ENCODE measurements at regions not wholly inside any gene's neighbourhood (a gene's known extent, or its start where the extent isn't known, plus 50 kb on each side); places are given as distances from the start of the nearest gene placed in this dataset.

DNA sequence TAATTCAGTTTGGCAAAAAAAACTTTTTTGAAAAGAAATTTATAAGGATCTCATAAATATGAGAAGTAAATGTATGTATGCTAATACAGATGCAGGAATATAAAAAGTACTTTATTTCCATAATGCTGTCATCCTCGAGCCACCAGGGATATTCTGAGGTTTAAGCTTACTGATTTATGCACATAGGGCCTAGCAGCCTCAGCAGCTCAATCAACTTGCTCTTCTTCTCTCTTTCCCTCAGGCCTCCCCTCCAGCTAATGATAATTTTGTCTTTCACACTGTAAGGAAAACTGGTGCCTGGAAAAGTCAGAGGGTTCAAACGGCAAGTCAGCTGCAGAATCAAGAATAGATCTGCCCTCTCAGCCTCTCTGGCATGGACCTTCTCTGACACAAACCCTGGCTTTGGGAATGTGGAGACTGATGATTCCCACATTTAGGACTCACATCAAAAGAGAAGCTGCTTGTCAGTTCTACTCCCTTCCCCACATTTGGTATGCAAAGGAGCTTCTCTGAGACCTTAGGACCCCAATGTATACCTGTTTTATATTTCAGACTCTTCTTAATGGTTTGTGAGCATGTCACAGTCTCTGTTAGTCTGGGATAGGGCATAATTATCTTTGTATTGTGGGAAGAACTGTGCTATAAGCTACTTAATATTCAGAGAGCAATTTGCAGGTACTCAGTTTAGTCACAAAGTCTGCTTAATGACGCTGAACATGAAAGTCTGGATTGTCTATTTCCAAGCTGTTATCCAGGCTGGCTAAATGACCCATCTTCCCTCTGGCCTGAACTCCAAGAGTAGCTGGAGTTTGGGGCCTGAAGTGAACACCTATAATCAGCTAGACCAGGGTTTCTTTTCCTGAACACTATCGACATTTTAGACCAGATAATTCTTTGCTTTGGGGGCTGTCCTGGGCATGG, 52.1 kb upstream of the DIPK1A start:
- Histone ChIP-seq H3K4me3 (ENCODE audit: low read depth in 1 of 3, low read length in 3 of 3) (no peak overlapping the region), H3K4me1 (ENCODE audit: control insufficient read depth in 3 of 3, insufficient read depth in 2 of 3, low read depth in 1 of 3, low read length in 2 of 3) (no peaks in the 10 kb centered on the region), H3K27ac (ENCODE audit: low read depth in 1 of 3, low read length in 2 of 3) (no peak overlapping the region), H3K9me3 (ENCODE audit: control insufficient read depth in 2 of 2, insufficient read depth in 1 of 2, low read depth in 1 of 2, low read length in 1 of 2) (no peaks in the 10 kb centered on the region), H3K36me3 (ENCODE audit: control insufficient read depth in 3 of 3, insufficient read depth in 2 of 3, low read depth in 1 of 3, low read length in 3 of 3) (no peaks in the 10 kb centered on the region), H3K27me3 (ENCODE audit: control insufficient read depth in 3 of 3, insufficient read depth in 3 of 3, low read length in 3 of 3) (no peaks in the 10 kb centered on the region)
- DNase-seq (no peak), FAIRE-seq (no peak)
- WGBS, 3 donors = 73 to 82% (median 78%) methylated on average over 4 of the region's 4 CpGs

- Histone ChIP-seq H3K4me1 (ENCODE audit: control insufficient read depth in 3 of 3, insufficient read depth in 2 of 3, low read depth in 1 of 3, low read length in 2 of 3) (no peaks in the 10 kb centered on the region), H3K9me3 (ENCODE audit: control insufficient read depth in 2 of 2, insufficient read depth in 1 of 2, low read depth in 1 of 2, low read length in 1 of 2) (no peaks in the 10 kb centered on the region), H3K36me3 (ENCODE audit: control insufficient read depth in 3 of 3, insufficient read depth in 2 of 3, low read depth in 1 of 3, low read length in 3 of 3) (no peaks in the 10 kb centered on the region), H3K4me3 (ENCODE audit: low read depth in 1 of 3, low read length in 3 of 3) (no peak overlapping the region), H3K27me3 (ENCODE audit: control insufficient read depth in 3 of 3, insufficient read depth in 3 of 3, low read length in 3 of 3) (no peaks in the 10 kb centered on the region), H3K27ac (ENCODE audit: low read depth in 1 of 3, low read length in 2 of 3) (no peak overlapping the region)
- DNase-seq = no peak
- WGBS, 3 donors = 54 to 69% (median 63%) methylated on average over 2 of the region's 2 CpGs
- FAIRE-seq = no peak
Observed at GRCh38 chr1:93014168-93014567, 52.9 kb upstream of the DIPK1A start.

- no peaks in the 10 kb centered on the region for H3K27me3 ChIP-seq (ENCODE audit: control insufficient read depth in 3 of 3, insufficient read depth in 3 of 3, low read length in 3 of 3)
- no peaks in the 10 kb centered on the region for H3K36me3 ChIP-seq (ENCODE audit: control insufficient read depth in 3 of 3, insufficient read depth in 2 of 3, low read depth in 1 of 3, low read length in 3 of 3)
- H3K9me3 ChIP-seq (ENCODE audit: control insufficient read depth in 2 of 2, insufficient read depth in 1 of 2, low read depth in 1 of 2, low read length in 1 of 2) = no peaks in the 10 kb centered on the region
- WGBS, 3 donors = 51 to 69% (median 56%) methylated on average over 2 of the region's 2 CpGs
- no peak overlapping the region for H3K4me3 ChIP-seq (ENCODE audit: low read depth in 1 of 3, low read length in 3 of 3)
- DNase-seq = no peak
- FAIRE-seq = no peak
- no peak overlapping the region for H3K27ac ChIP-seq (ENCODE audit: low read depth in 1 of 3, low read length in 2 of 3)
- no peaks in the 10 kb centered on the region for H3K4me1 ChIP-seq (ENCODE audit: control insufficient read depth in 3 of 3, insufficient read depth in 2 of 3, low read depth in 1 of 3, low read length in 2 of 3)
Observed at GRCh38 chr1:93015590-93015989, 54.3 kb upstream of the DIPK1A start.

DNA sequence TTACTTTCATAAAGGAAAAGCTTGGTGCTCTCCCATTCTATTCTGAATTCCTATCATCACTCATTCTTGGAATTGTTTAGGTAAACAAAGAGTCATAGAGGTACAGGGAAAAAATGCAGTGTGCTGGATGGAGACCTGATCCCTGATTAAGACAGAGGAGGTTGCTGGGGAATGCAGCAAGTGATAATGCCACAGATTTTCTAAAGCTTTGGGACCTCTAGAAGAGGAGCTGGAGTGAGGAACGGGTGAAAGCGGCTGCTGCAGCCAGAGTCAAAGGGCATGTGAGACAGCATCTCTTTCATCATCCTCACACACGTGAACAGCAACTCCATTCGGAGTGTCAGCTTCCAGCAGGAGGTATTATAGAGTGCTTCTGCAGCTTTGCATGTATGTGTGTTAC, 54.9 kb upstream of the DIPK1A start:
- WGBS, 3 donors = 28 to 52% (median 39%) methylated on average over 4 of the region's 4 CpGs
- Histone ChIP-seq H3K36me3 (ENCODE audit: control insufficient read depth in 3 of 3, insufficient read depth in 2 of 3, low read depth in 1 of 3, low read length in 3 of 3) (no peaks in the 10 kb centered on the region), H3K4me3 (ENCODE audit: low read depth in 1 of 3, low read length in 3 of 3) (no peak overlapping the region), H3K9me3 (ENCODE audit: control insufficient read depth in 2 of 2, insufficient read depth in 1 of 2, low read depth in 1 of 2, low read length in 1 of 2) (no peaks in the 10 kb centered on the region), H3K4me1 (ENCODE audit: control insufficient read depth in 3 of 3, insufficient read depth in 2 of 3, low read depth in 1 of 3, low read length in 2 of 3) (no peaks in the 10 kb centered on the region), H3K27ac (ENCODE audit: low read depth in 1 of 3, low read length in 2 of 3) (no peak overlapping the region), H3K27me3 (ENCODE audit: control insufficient read depth in 3 of 3, insufficient read depth in 3 of 3, low read length in 3 of 3) (no peaks in the 10 kb centered on the region)
- no peak for FAIRE-seq
- DNase-seq = peak in 1 of 2 donors; percentile 28

GRCh38 chr1:93021539-93022134, 57.4 kb upstream of the MTF2 start:
- no peak overlapping the region for H3K4me3 ChIP-seq (ENCODE audit: low read depth in 1 of 3, low read length in 3 of 3)
- no peaks in the 10 kb centered on the region for H3K36me3 ChIP-seq (ENCODE audit: control insufficient read depth in 3 of 3, insufficient read depth in 2 of 3, low read depth in 1 of 3, low read length in 3 of 3)
- H3K27ac ChIP-seq (ENCODE audit: low read depth in 1 of 3, low read length in 2 of 3) = no peak overlapping the region
- no peaks in the 10 kb centered on the region for H3K27me3 ChIP-seq (ENCODE audit: control insufficient read depth in 3 of 3, insufficient read depth in 3 of 3, low read length in 3 of 3)
- H3K9me3 ChIP-seq (ENCODE audit: control insufficient read depth in 2 of 2, insufficient read depth in 1 of 2, low read depth in 1 of 2, low read length in 1 of 2) = no peaks in the 10 kb centered on the region
- no peaks in the 10 kb centered on the region for H3K4me1 ChIP-seq (ENCODE audit: control insufficient read depth in 3 of 3, insufficient read depth in 2 of 3, low read depth in 1 of 3, low read length in 2 of 3)
- DNase-seq = peak; percentile 52 to 55
- 1 to 6% (median 3%) methylated on average over 4 of the region's 4 CpGs for WGBS, 3 donors
- peak; percentile 92 for FAIRE-seq

- FAIRE-seq = no peak
Observed at GRCh38 chr1:93022580-93022979, 56.5 kb upstream of the MTF2 start.

GRCh38 chr1:93023281-93023680, 55.8 kb upstream of the MTF2 start:
- Histone ChIP-seq H3K9me3 (ENCODE audit: control insufficient read depth in 2 of 2, insufficient read depth in 1 of 2, low read depth in 1 of 2, low read length in 1 of 2) (no peaks in the 10 kb centered on the region), H3K4me1 (ENCODE audit: control insufficient read depth in 3 of 3, insufficient read depth in 2 of 3, low read depth in 1 of 3, low read length in 2 of 3) (no peaks in the 10 kb centered on the region), H3K27me3 (ENCODE audit: control insufficient read depth in 3 of 3, insufficient read depth in 3 of 3, low read length in 3 of 3) (peaks cover 0 to 2% (median 0%) of the 10 kb centered on the region in 3 donors), H3K4me3 (ENCODE audit: low read depth in 1 of 3, low read length in 3 of 3) (no peak overlapping the region), H3K36me3 (ENCODE audit: control insufficient read depth in 3 of 3, insufficient read depth in 2 of 3, low read depth in 1 of 3, low read length in 3 of 3) (no peaks in the 10 kb centered on the region), H3K27ac (ENCODE audit: low read depth in 1 of 3, low read length in 2 of 3) (no peak overlapping the region)
- DNase-seq (no peak), FAIRE-seq (no peak)
- WGBS, 3 donors = 43 to 51% (median 43%) methylated on average over 3 of the region's 3 CpGs

More at GRCh38 chr1:93022580-93022979, 56.5 kb upstream of the MTF2 start:
- DNase-seq = no peak
- no peaks in the 10 kb centered on the region for H3K36me3 ChIP-seq (ENCODE audit: control insufficient read depth in 3 of 3, insufficient read depth in 2 of 3, low read depth in 1 of 3, low read length in 3 of 3)
- no peaks in the 10 kb centered on the region for H3K9me3 ChIP-seq (ENCODE audit: control insufficient read depth in 2 of 2, insufficient read depth in 1 of 2, low read depth in 1 of 2, low read length in 1 of 2)
- H3K4me3 ChIP-seq (ENCODE audit: low read depth in 1 of 3, low read length in 3 of 3) = no peak overlapping the region
- no peaks in the 10 kb centered on the region for H3K4me1 ChIP-seq (ENCODE audit: control insufficient read depth in 3 of 3, insufficient read depth in 2 of 3, low read depth in 1 of 3, low read length in 2 of 3)
- no peak overlapping the region for H3K27ac ChIP-seq (ENCODE audit: low read depth in 1 of 3, low read length in 2 of 3)
- no peaks in the 10 kb centered on the region for H3K27me3 ChIP-seq (ENCODE audit: control insufficient read depth in 3 of 3, insufficient read depth in 3 of 3, low read length in 3 of 3)
- WGBS, 3 donors = 88 to 100% (median 90%) methylated on average over 1 of the region's 1 CpG

DNA sequence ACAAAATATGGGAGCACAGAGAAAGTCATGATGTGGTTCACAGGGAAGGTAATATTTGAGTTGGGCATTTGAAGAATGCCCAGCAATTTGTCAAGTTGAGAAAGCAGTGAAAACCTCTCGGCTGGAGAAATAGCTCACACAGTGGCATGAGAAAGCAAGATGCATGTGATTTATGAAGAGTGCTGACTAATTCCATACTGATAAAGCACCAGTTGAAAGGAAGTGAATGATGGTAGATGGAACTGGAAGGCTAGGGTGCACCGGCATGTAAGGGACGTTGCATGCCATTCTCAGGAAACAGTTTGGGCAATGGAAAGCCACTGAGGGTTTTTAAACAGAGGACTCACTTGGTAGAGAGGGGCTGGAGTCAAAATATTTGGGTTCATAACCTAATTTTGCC, 53.5 kb upstream of the MTF2 start:
- H3K9me3 ChIP-seq (ENCODE audit: control insufficient read depth in 2 of 2, insufficient read depth in 1 of 2, low read depth in 1 of 2, low read length in 1 of 2) = no peaks in the 10 kb centered on the region
- DNase-seq (no peak), FAIRE-seq (no peak)
- no peak overlapping the region for H3K4me3 ChIP-seq (ENCODE audit: low read depth in 1 of 3, low read length in 3 of 3)
- peaks cover 0 to 6% (median 0%) of the 10 kb centered on the region in 3 donors for H3K27me3 ChIP-seq (ENCODE audit: control insufficient read depth in 3 of 3, insufficient read depth in 3 of 3, low read length in 3 of 3)
- 65 to 81% (median 81%) methylated on average over 3 of the region's 3 CpGs for WGBS, 3 donors
- no peaks in the 10 kb centered on the region for H3K36me3 ChIP-seq (ENCODE audit: control insufficient read depth in 3 of 3, insufficient read depth in 2 of 3, low read depth in 1 of 3, low read length in 3 of 3)
- H3K27ac ChIP-seq (ENCODE audit: low read depth in 1 of 3, low read length in 2 of 3) = no peak overlapping the region
- no peaks in the 10 kb centered on the region for H3K4me1 ChIP-seq (ENCODE audit: control insufficient read depth in 3 of 3, insufficient read depth in 2 of 3, low read depth in 1 of 3, low read length in 2 of 3)
